Epithelial cell of esophagus (primary cell): ENCODE measurements at regions not wholly inside any gene's neighbourhood (a gene's known extent, or its start where the extent isn't known, plus 50 kb on each side); places are given as distances from the start of the nearest gene placed in this dataset.

Experiments used
- DNase-seq: peaks from one replicate; pipeline ENCODE4 v3.0.0; 2010; ENCODE audit warnings: low read depth
- H3K4me3 ChIP-seq: 2 replicates; pipeline ENCODE4 v1.5.1; 2011; ENCODE audit warnings: mild to moderate bottlenecking, low read length, control low read depth
- TF ChIP-seq, protein P1 (sequence below): IDR thresholded peaks from 2 replicates; pipeline ENCODE4 v1.5.1; 2011; ENCODE audit warnings: low read depth, mild to moderate bottlenecking, low read length, control low read depth, inconsistent platforms; ENCODE audit not compliant: insufficient read depth; ENCODE audit errors: missing control alignments

DNA sequence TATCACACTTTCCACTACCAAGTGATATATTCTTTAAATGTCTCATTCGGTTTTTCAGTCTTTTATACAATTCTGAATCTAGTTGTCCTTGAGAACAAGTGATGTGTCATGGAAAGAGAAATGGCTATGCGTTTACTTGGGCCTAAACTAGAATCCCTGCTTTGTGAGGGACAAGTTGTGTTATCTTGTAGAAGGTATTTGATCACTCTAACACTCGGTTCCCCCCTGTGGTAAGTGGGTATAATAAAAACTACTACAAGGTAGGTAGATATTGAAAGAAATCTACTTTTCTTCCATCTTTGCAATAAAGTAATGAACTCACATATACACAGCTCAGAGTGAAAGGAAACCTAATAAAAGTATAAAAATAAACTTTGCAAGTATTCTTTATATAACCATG lies 108.9 kb downstream of the MANEA start:
- no peak overlapping the region for H3K4me3 ChIP-seq
- no peak for DNase-seq
- TF ChIP-seq, protein P1, sequence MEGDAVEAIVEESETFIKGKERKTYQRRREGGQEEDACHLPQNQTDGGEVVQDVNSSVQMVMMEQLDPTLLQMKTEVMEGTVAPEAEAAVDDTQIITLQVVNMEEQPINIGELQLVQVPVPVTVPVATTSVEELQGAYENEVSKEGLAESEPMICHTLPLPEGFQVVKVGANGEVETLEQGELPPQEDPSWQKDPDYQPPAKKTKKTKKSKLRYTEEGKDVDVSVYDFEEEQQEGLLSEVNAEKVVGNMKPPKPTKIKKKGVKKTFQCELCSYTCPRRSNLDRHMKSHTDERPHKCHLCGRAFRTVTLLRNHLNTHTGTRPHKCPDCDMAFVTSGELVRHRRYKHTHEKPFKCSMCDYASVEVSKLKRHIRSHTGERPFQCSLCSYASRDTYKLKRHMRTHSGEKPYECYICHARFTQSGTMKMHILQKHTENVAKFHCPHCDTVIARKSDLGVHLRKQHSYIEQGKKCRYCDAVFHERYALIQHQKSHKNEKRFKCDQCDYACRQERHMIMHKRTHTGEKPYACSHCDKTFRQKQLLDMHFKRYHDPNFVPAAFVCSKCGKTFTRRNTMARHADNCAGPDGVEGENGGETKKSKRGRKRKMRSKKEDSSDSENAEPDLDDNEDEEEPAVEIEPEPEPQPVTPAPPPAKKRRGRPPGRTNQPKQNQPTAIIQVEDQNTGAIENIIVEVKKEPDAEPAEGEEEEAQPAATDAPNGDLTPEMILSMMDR: no peak

DNA sequence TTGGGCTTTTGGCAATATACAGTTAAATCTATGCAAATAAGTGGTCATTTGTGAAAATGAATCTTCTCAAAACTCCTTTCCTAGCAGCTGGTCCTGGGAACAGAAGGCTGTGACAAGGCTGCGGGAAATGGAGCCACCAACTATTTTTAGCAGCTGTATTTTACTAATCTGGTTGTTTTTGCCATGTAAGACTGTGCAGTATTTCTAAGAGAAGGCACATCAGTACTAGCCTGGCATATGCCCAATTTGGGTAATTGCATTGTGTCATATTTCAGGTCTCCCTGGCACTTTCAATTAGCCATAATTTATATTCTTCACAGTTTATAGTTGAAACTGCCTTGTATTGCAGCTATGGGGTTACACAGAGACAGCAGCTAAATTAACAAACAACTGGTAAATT lies 109.6 kb downstream of the MANEA start:
- H3K4me3 ChIP-seq: no peak overlapping the region
- TF ChIP-seq, protein P1: no peak
- DNase-seq: no peak

DNA sequence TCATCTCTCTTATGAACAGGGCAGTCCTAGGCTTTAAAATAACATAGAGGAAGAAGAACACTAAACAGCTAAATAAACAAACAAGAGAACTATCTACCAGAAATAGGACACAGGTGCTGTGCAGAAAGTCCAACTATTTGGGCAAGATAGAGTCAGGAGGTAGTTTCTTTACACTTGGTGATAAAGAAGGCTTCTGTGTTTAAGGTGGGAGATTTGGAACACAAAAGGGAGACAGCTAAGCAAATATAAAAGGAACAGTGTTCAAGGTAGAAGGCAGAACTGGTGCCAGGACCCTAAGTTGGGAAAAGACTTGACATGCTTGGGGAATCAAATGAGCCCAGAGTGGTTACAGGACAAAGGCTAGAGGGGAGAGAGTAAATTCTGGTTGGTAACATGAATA lies 110.5 kb downstream of the MANEA start:
- TF ChIP-seq, protein P1: no peak
- H3K4me3 ChIP-seq: no peak overlapping the region
- DNase-seq: no peak

DNA sequence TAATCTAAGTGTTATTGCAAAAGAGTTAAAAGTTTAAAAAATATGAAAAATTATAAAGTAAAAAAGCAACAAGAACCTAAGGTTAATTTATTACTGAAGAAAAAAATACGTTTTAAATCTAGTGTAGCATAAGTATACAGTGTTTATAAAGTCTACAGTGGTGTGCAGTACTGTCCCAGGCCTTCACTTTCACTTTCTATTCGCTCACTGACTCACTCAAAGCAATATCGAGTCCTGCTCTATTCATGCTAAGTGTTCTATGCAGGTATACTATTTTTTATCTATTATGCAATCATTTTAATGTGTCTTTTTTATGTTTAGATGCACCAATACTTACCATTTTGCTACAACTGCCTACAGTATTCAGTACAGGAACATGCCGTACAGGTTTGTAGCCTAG lies 113.0 kb downstream of the MANEA start:
- peak; percentile 14 for DNase-seq
- H3K4me3 ChIP-seq: no peak overlapping the region

DNA sequence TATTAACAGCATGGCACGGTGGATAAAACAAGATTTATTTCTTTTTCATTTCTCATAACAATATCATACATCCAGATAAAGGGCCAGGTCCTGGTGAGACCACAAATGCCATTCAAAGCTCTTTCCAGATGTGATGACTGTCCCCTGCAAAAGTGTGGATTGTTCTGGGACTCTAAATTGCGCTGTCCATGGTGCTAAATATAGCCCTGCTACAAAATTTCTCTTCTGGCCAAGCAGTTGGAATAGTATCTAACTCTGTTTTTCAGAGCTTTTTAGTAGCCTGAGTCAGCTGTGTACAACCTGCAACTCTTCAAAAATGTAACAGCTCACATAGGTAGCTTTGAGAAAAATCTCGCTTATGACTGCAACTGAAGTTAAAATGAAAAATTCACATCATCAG lies 115.8 kb downstream of the MANEA start:
- peak; percentile 21 for DNase-seq
- H3K4me3 ChIP-seq: no peak overlapping the region
- TF ChIP-seq, protein P1: no peak

More for the DNA sequence above, 113.0 kb downstream of the MANEA start:
- TF ChIP-seq, protein P1: no peak

DNA sequence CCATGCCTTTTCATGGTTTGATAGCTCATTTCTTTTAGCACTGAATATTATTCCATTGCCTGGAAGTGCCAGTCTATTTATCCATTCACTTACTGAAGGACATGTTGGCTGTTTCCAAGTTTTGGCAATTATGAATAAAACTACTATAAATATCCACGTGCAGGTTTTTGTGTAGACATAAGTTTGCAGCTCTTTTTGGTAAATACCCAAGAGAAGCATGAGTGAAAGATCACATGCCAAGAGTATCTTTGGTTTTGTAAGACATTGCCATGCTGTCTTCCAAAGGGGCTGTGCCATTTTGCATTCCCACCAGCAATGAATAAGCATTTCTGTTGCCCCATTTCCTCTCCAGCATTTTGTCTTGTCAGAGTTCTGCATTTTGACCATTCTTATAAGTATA lies 120.9 kb downstream of the MANEA start:
- TF ChIP-seq, protein P1: no peak
- H3K4me3 ChIP-seq: no peak overlapping the region
- no peak for DNase-seq

DNA sequence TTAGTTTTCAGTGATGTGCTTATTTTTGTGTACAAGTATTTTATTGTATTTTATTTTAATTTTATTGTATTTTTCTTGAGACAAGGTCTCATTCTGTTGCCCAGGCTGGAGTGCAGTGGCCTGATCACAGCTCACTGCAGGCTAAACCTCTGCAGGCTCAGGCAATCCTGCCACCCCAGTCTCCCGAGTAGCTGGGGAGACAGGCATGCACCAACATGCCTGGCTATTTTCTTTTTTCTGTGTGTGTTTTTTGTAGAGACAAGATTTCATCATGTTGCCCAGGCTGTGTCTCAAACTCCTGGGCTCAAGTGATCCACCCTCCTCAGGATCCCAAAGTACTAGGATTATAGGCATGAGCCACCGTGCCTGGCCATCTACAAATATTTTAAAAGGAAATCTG lies 146.3 kb downstream of the MANEA start:
- TF ChIP-seq, protein P1: no peak
- no peak overlapping the region for H3K4me3 ChIP-seq
- peak; percentile 86 for DNase-seq
